HPDE6-E6E7 (cell line): ENCODE measurements at regions not wholly inside any gene's neighbourhood (a gene's known extent, or its start where the extent isn't known, plus 50 kb on each side); places are given as distances from the start of the nearest gene placed in this dataset.

Experiments
- DNase-seq: peaks from one replicate; pipeline ENCODE4 v3.0.0; 2011; ENCODE audit warnings: missing footprints; ENCODE audit errors: extremely low spot score

GRCh38 chr18:55120896-55121295 lies 161.6 kb upstream of the CCDC68 start:
- no peak for DNase-seq

GRCh38 chr18:55119434-55119833 lies 160.2 kb upstream of the CCDC68 start:
- DNase-seq: no peak

- no peak for DNase-seq
These were observed 159.8 kb upstream of the CCDC68 start for GRCh38 chr18:55119016-55119415.

- DNase-seq: no peak
These were observed 157.6 kb upstream of the CCDC68 start for GRCh38 chr18:55116863-55117262.

- DNase-seq: no peak
These were observed 156.3 kb upstream of the CCDC68 start for GRCh38 chr18:55115606-55116005.

GRCh38 chr18:55114876-55115275 lies 155.6 kb upstream of the CCDC68 start:
- DNase-seq: no peak

- no peak for DNase-seq
These were observed 154.5 kb upstream of the CCDC68 start for GRCh38 chr18:55113800-55114199.

GRCh38 chr18:55111271-55111670 lies 152.0 kb upstream of the CCDC68 start:
- DNase-seq: no peak

- no peak for DNase-seq
These were observed 151.2 kb upstream of the CCDC68 start for GRCh38 chr18:55110436-55110835.

GRCh38 chr18:55109818-55110414 lies 150.7 kb upstream of the CCDC68 start:
- no peak for DNase-seq

- no peak for DNase-seq
These were observed 147.6 kb upstream of the CCDC68 start for GRCh38 chr18:55106906-55107305.

GRCh38 chr18:55106466-55106865 lies 147.2 kb upstream of the CCDC68 start:
- DNase-seq: no peak

- DNase-seq: no peak
These were observed 146.6 kb upstream of the CCDC68 start for GRCh38 chr18:55105873-55106272.

GRCh38 chr18:55102958-55103456 lies 143.7 kb upstream of the CCDC68 start:
- no peak for DNase-seq

GRCh38 chr18:55102501-55102900 lies 143.2 kb upstream of the CCDC68 start:
- no peak for DNase-seq

- no peak for DNase-seq
These were observed 142.2 kb upstream of the CCDC68 start for GRCh38 chr18:55101458-55101824.

- DNase-seq: peak; percentile 68
These were observed 141.7 kb upstream of the CCDC68 start for GRCh38 chr18:55100817-55101457.

GRCh38 chr18:55097456-55098170 lies 138.4 kb upstream of the CCDC68 start:
- no peak for DNase-seq

GRCh38 chr18:55096263-55096951 lies 137.1 kb upstream of the CCDC68 start:
- DNase-seq: peak; percentile 66

GRCh38 chr18:55095584-55095983 lies 136.3 kb upstream of the CCDC68 start:
- no peak for DNase-seq

- no peak for DNase-seq
These were observed 134.5 kb upstream of the CCDC68 start for GRCh38 chr18:55093808-55094207.

GRCh38 chr18:55093295-55093694 lies 134.0 kb upstream of the CCDC68 start:
- no peak for DNase-seq
